H1 (cell line): ENCODE measurements at regions not wholly inside any gene's neighbourhood (a gene's known extent, or its start where the extent isn't known, plus 50 kb on each side); places are given as distances from the start of the nearest gene placed in this dataset.

Experiments used
- CTCF ChIA-PET: fragments of 300-600 bp; sonication (Branson Sonifier 250); formaldehyde crosslinking; loops from one replicate; lab custom pipeline; 2021; ENCODE audit not compliant: partially characterized antibody; lab: Charles Lee
- POLR2A ChIA-PET: fragments of 300-600 bp; sonication (Branson Sonifier 250); formaldehyde crosslinking; loops from one replicate; lab custom pipeline; 2021; ENCODE audit warnings: inconsistent platforms; ENCODE audit not compliant: partially characterized antibody; lab: Charles Lee
- DNase-seq, 2 experiments: peaks; one replicate each; pipeline versions ENCODE4 v3.0.0 to v3.0.0-alpha.2; 2010 to 2022; ENCODE audit warnings: low spot score in 2 of 2, low read depth in 1 of 2, mixed read lengths in 1 of 2
- FAIRE-seq: peaks from 2 replicates; lab custom pipeline; 2011; peaks lifted over from hg19 to GRCh38; lab: Jason Lieb, UNC
- H2AFZ ChIP-seq: 2 replicates; pipeline ENCODE4 v1.8.1; 2012; ENCODE audit warnings: low read length, inconsistent platforms
- H2AK5ac ChIP-seq: 2 replicates; pipeline ENCODE4 v1.6.1; 2013; ENCODE audit warnings: low read depth, low read length
- H2BK120ac ChIP-seq: replicated peaks from 2 replicates; pipeline ENCODE3; 2013; ENCODE audit warnings: low read depth, low read length, inconsistent platforms
- H2BK12ac ChIP-seq: 2 replicates; pipeline ENCODE4 v1.6.1; 2013; ENCODE audit warnings: low read depth, low read length
- H2BK15ac ChIP-seq: 2 replicates; pipeline ENCODE4 v1.6.1; 2013; ENCODE audit warnings: low read length
- H2BK20ac ChIP-seq: 2 replicates; pipeline ENCODE4 v1.6.1; 2013; ENCODE audit warnings: low read length
- H2BK5ac ChIP-seq: 2 replicates; pipeline ENCODE4 v1.6.1; 2013; ENCODE audit warnings: low read depth, low read length
- H3K14ac ChIP-seq: 2 replicates; pipeline ENCODE4 v1.6.1; 2013; ENCODE audit warnings: inconsistent platforms; ENCODE audit not compliant: insufficient read length
- H3K18ac ChIP-seq: 2 replicates; pipeline ENCODE4 v1.6.1; 2013; ENCODE audit warnings: low read length; ENCODE audit errors: extremely low read depth
- H3K23ac ChIP-seq: 2 replicates; pipeline ENCODE4 v1.6.1; 2013; ENCODE audit warnings: inconsistent platforms; ENCODE audit not compliant: insufficient read length
- H3K23me2 ChIP-seq: 2 replicates; pipeline ENCODE4 v1.6.1; 2013; ENCODE audit warnings: low read depth, low read length
- H3K27ac ChIP-seq: 2 replicates; pipeline ENCODE4 v1.6.1; 2011; ENCODE audit warnings: low read depth, low read length, inconsistent platforms
- H3K27me3 ChIP-seq, 4 experiments: replicated peaks in 1 of 4; 1 replicate in 1 of 4; 2 replicates in 3 of 4; pipeline versions ENCODE4 v1.6.1 to v1.8.1; 2011 to 2013; ENCODE audit warnings: low read length in 3 of 4, mild to moderate bottlenecking in 3 of 4, inconsistent platforms in 2 of 4, mixed read lengths in 2 of 4, moderate library complexity in 1 of 4; ENCODE audit not compliant: control insufficient read depth in 3 of 4, insufficient read depth in 3 of 4; ENCODE audit errors: extremely low read depth in 1 of 4
- H3K36me3 ChIP-seq, 4 experiments: 2 replicates each; pipeline versions ENCODE4 v1.6.1 to v1.8.1; 2011 to 2013; ENCODE audit warnings: mild to moderate bottlenecking in 4 of 4, low read length in 3 of 4, moderate library complexity in 2 of 4, control low read depth in 1 of 4, inconsistent platforms in 1 of 4; ENCODE audit not compliant: insufficient read depth in 4 of 4, control insufficient read depth in 2 of 4
- H3K4ac ChIP-seq: replicated peaks from 2 replicates; pipeline ENCODE3; 2013; ENCODE audit warnings: low read length, low read depth, mixed read lengths, inconsistent platforms; ENCODE audit not compliant: insufficient read length
- H3K4me1 ChIP-seq, 4 experiments: replicated peaks in 1 of 4; 1 replicate in 1 of 4; 2 replicates in 3 of 4; pipeline versions ENCODE4 v1.6.1 to v1.8.1; 2011 to 2013; ENCODE audit warnings: low read length in 3 of 4, inconsistent platforms in 2 of 4, mixed read lengths in 1 of 4; ENCODE audit not compliant: insufficient read depth in 4 of 4, control insufficient read depth in 3 of 4
- H3K4me2 ChIP-seq, 2 experiments: 2 replicates each; pipeline versions ENCODE4 v1.6.1 to v1.8.1; 2011 to 2013; ENCODE audit warnings: low read depth in 2 of 2, low read length in 2 of 2, control low read depth in 1 of 2, inconsistent platforms in 1 of 2, mild to moderate bottlenecking in 1 of 2; ENCODE audit not compliant: insufficient read depth in 1 of 2
- H3K4me3 ChIP-seq, 4 experiments: fragments of 200-600, 300-600 bp in 1 of 4; sonication (generic), shearing (Covaris generic), sonication (Bioruptor Twin) in 1 of 4; 2 replicates each; pipeline versions ENCODE4 v1.5.1 to v1.8.1; 2011 to 2016; ENCODE audit warnings: low read length in 4 of 4, low read depth in 3 of 4, control low read depth in 2 of 4, inconsistent platforms in 2 of 4, mild to moderate bottlenecking in 2 of 4, mixed read lengths in 1 of 4, moderate library complexity in 1 of 4; ENCODE audit not compliant: insufficient read depth in 2 of 4; ENCODE audit errors: extremely low read depth in 1 of 4
- H3K56ac ChIP-seq: replicated peaks from 2 replicates; pipeline ENCODE3; 2013; ENCODE audit warnings: low read depth, mild to moderate bottlenecking, mixed read lengths, low read length, inconsistent platforms; ENCODE audit not compliant: insufficient read length
- H3K79me1 ChIP-seq: 2 replicates; pipeline ENCODE4 v1.6.1; 2013; ENCODE audit warnings: low read depth, low read length, control low read depth
- H3K79me2 ChIP-seq, 2 experiments: 2 replicates each; pipeline versions ENCODE4 v1.6.1 to v1.8.1; 2012 to 2013; ENCODE audit warnings: low read length in 2 of 2, mild to moderate bottlenecking in 2 of 2, inconsistent platforms in 1 of 2; ENCODE audit not compliant: insufficient read depth in 2 of 2, control insufficient read depth in 1 of 2
- H3K9ac ChIP-seq, 4 experiments: replicated peaks in 1 of 4; 1 replicate in 1 of 4; 2 replicates in 3 of 4; pipeline versions ENCODE4 v1.6.1 to v1.8.1; 2011 to 2013; ENCODE audit warnings: low read depth in 3 of 4, low read length in 3 of 4, control low read depth in 2 of 4, mild to moderate bottlenecking in 2 of 4, moderate library complexity in 2 of 4, inconsistent platforms in 1 of 4; ENCODE audit errors: extremely low read depth in 1 of 4
- H3K9me3 ChIP-seq, 2 experiments: 2 replicates each; pipeline versions ENCODE4 v1.6.1 to v1.8.1; 2012 to 2013; ENCODE audit warnings: mild to moderate bottlenecking in 2 of 2, moderate library complexity in 2 of 2, control low read depth in 1 of 2, inconsistent platforms in 1 of 2, low read depth in 1 of 2, low read length in 1 of 2, mixed read lengths in 1 of 2; ENCODE audit not compliant: insufficient read depth in 2 of 2
- H4K20me1 ChIP-seq, 2 experiments: replicated peaks in 1 of 2; 2 replicates each; pipeline versions ENCODE3 to v1.8.1; 2011 to 2013; ENCODE audit warnings: inconsistent platforms in 2 of 2, low read length in 2 of 2, mild to moderate bottlenecking in 1 of 2; ENCODE audit not compliant: insufficient read depth in 2 of 2, control insufficient read depth in 1 of 2
- H4K5ac ChIP-seq: 2 replicates; pipeline ENCODE4 v1.6.1; 2013; ENCODE audit warnings: low read length, low read depth, mixed read lengths, inconsistent platforms; ENCODE audit not compliant: insufficient read length
- H4K8ac ChIP-seq: 2 replicates; pipeline ENCODE4 v1.8.0; 2013; ENCODE audit warnings: mild to moderate bottlenecking, moderate library complexity, low read length, inconsistent platforms; ENCODE audit not compliant: insufficient read depth; ENCODE audit errors: extremely low read depth
- H4K91ac ChIP-seq: replicated peaks from 2 replicates; pipeline ENCODE3; 2013; ENCODE audit warnings: low read length, mixed read lengths, inconsistent platforms; ENCODE audit not compliant: insufficient read length
- ATF2 ChIP-seq: IDR thresholded peaks from 2 replicates; pipeline ENCODE4 v1.6.1; 2012; ENCODE audit warnings: low read length, inconsistent platforms
- BACH1 ChIP-seq: IDR thresholded peaks from 2 replicates; pipeline ENCODE4 v1.6.1; 2012; ENCODE audit warnings: low read length, improper control_type of control experiment
- CTCF ChIP-seq, 3 experiments: IDR thresholded peaks; 1 replicate in 2 of 3; 2 replicates in 1 of 3; pipeline versions ENCODE4 v1.5.1 to v1.6.1; 2011; ENCODE audit warnings: low read length in 3 of 3, mild to moderate bottlenecking in 3 of 3, inconsistent platforms in 2 of 3, low read depth in 1 of 3, moderate library complexity in 1 of 3; ENCODE audit not compliant: insufficient read depth in 1 of 3; ENCODE audit errors: control extremely low read depth in 1 of 3
- EP300 ChIP-seq, 2 experiments: IDR thresholded peaks; 1 replicate in 1 of 2; 2 replicates in 1 of 2; pipeline ENCODE4 v1.6.1; 2011 to 2012; ENCODE audit warnings: low read depth in 2 of 2, low read length in 2 of 2, mild to moderate bottlenecking in 2 of 2, borderline replicate concordance in 1 of 2, inconsistent platforms in 1 of 2, moderate library complexity in 1 of 2
- KDM4A ChIP-seq: IDR thresholded peaks from one replicate; pipeline ENCODE4 v1.7.1; 2012; ENCODE audit warnings: low read depth, mild to moderate bottlenecking, moderate library complexity, low read length, inconsistent platforms; ENCODE audit not compliant: severe bottlenecking
- NANOG ChIP-seq: IDR thresholded peaks from 2 replicates; pipeline ENCODE4 v1.6.1; 2011; ENCODE audit warnings: low read length, low read depth, mild to moderate bottlenecking, inconsistent platforms; ENCODE audit not compliant: insufficient read depth, poor library complexity, severe bottlenecking
- POLR2A ChIP-seq, 2 experiments: IDR thresholded peaks; 1 replicate in 1 of 2; 2 replicates in 1 of 2; pipeline ENCODE4 v1.6.1; 2011; ENCODE audit warnings: low read depth in 2 of 2, low read length in 2 of 2, mild to moderate bottlenecking in 2 of 2; ENCODE audit errors: control extremely low read depth in 1 of 2
- SP4 ChIP-seq: IDR thresholded peaks from 2 replicates; pipeline ENCODE4 v1.6.1; 2012; ENCODE audit warnings: low read length, inconsistent platforms
- SUZ12 ChIP-seq: fragments of 200-600 bp; sonication (generic); IDR thresholded peaks from 2 replicates; pipeline ENCODE4 v1.6.1; 2012; ENCODE audit warnings: mild to moderate bottlenecking, inconsistent platforms, low read length, moderate library complexity, mixed read lengths
- TCF12 ChIP-seq: IDR thresholded peaks from 2 replicates; pipeline ENCODE4 v1.6.1; 2011; ENCODE audit warnings: low read depth, mild to moderate bottlenecking, low read length
- WGBS, 2 experiments: shearing (Covaris generic) in 1 of 2; methylation state at CpG; one replicate each; pipeline versions ENCODE4 v1.1.6 to v1.1.7; 2013 to 2015; ENCODE audit warnings: low lambda C conversion rate in 2 of 2, mixed read lengths in 2 of 2, inconsistent platforms in 1 of 2, low coverage in 1 of 2, missing lambda C conversion rate in 1 of 2; ENCODE audit not compliant: insufficient replicate concordance in 2 of 2, insufficient coverage in 1 of 2, insufficient read length in 1 of 2; ENCODE audit errors: extremely low coverage in 1 of 2, missing lambda C conversion rate in 1 of 2; 5-methylcytosine and 5-hydroxymethylcytosine counted together

GRCh38 chr5:20559845-20560244 lies 571.8 kb upstream of the CDH18 start:
- POLR2A ChIA-PET, result no interaction called here
- Histone ChIP-seq H3K27me3 (no peaks in the 10 kb centered on the region), H2BK5ac (no peak overlapping the region), H3K9ac (no peak overlapping the region), H3K4me2 (no peak overlapping the region), H3K4me1 (no peaks in the 10 kb centered on the region), H3K4me3 (no peak overlapping the region), H3K23ac (no peak overlapping the region), H3K4ac (no peak overlapping the region), H2AK5ac (no peak overlapping the region), H3K18ac (no peak overlapping the region), H3K36me3 (no peaks in the 10 kb centered on the region), H2AFZ (no peak overlapping the region), H3K27ac (no peak overlapping the region), H3K14ac (no peak overlapping the region), H2BK12ac (no peak overlapping the region), H2BK20ac (no peak overlapping the region), H4K91ac (no peak overlapping the region), H2BK120ac (no peak overlapping the region), H3K23me2 (no peaks in the 10 kb centered on the region; the same call in 1 of the 2 replicates), H3K9me3 (no peaks in the 10 kb centered on the region), H3K79me1 (no peaks in the 10 kb centered on the region), H4K20me1 (no peaks in the 10 kb centered on the region), H4K8ac (no peak overlapping the region), H3K79me2 (no peaks in the 10 kb centered on the region), H3K56ac (no peak overlapping the region), H4K5ac (no peak overlapping the region), H2BK15ac (no peak overlapping the region)
- FAIRE-seq (no peak), DNase-seq (no peak)
- 66% methylated on average over 3 of the region's 3 CpGs; no CpG with 5 or more reads in 1 of the 2 experiments for WGBS, 2 experiments
- CTCF ChIA-PET, result interaction anchor here (1.6 kb wide), 1 partner anchor 17 kb away, joined by 4 read pairs; no protein-coding TSS in a partner anchor
- TF ChIP-seq EP300 (IDR thresholded peaks at IDR 0.05; ENCODE audit: borderline replicate concordance in 1 of 2, low read depth in 2 of 2, low read length in 2 of 2), result no peak
- TF ChIP-seq SUZ12, result no peak
- TF ChIP-seq POLR2A (IDR thresholded peaks at IDR 0.05; ENCODE audit: control extremely low read depth in 1 of 2, low read depth in 2 of 2, low read length in 2 of 2), result no peak
- no peak for TF ChIP-seq CTCF (IDR thresholded peaks at IDR 0.05; ENCODE audit: control extremely low read depth in 1 of 3, insufficient read depth in 1 of 3, low read depth in 1 of 3, low read length in 3 of 3)
- TF ChIP-seq KDM4A, result no peak
- no peak for TF ChIP-seq BACH1
- no peak for TF ChIP-seq SP4
- no peak for TF ChIP-seq ATF2
- TF ChIP-seq TCF12, result no peak
- no peak for TF ChIP-seq NANOG
